GM18511 (cell line): ENCODE measurements at regions not wholly inside any gene's neighbourhood (a gene's known extent, or its start where the extent isn't known, plus 50 kb on each side); places are given as distances from the start of the nearest gene placed in this dataset.
"Not testable (repeated sequence)": the region's sequence is repeated elsewhere in the genome, so short reads cannot be mapped to it uniquely, and the experiment has no call there.

Experiments used
- ATAC-seq: cut with Tn5 transposase; IDR thresholded peaks from one replicate; pipeline ENCODE4 v1.9.1; 2021; ENCODE audit warnings: mild to moderate bottlenecking, moderate library complexity; ENCODE audit not compliant: unreplicated experiment

- peak; percentile 96 for ATAC-seq
Measured at GRCh38 chr3:18237251-18238005, 187.7 kb downstream of the SATB1 start.

- ATAC-seq = no peak
Measured at GRCh38 chr3:18236726-18237125, 188.4 kb downstream of the SATB1 start.

GRCh38 chr3:18234717-18235335 is 190.3 kb downstream of the SATB1 start:
- no peak for ATAC-seq

- no peak for ATAC-seq
Measured at GRCh38 chr3:18233987-18234716, 191.0 kb downstream of the SATB1 start.

GRCh38 chr3:18232317-18232716 is 192.8 kb downstream of the SATB1 start:
- no peak for ATAC-seq

- no peak for ATAC-seq
Measured at GRCh38 chr3:18228060-18228459, 197.1 kb downstream of the SATB1 start.

GRCh38 chr3:18225709-18226108 is 199.4 kb downstream of the SATB1 start:
- no peak for ATAC-seq

GRCh38 chr3:18224426-18224825 is 200.7 kb downstream of the SATB1 start:
- no peak for ATAC-seq

GRCh38 chr3:18223974-18224373 is 201.2 kb downstream of the SATB1 start:
- peak; percentile 38 for ATAC-seq

- ATAC-seq = peak; percentile 98
Measured at GRCh38 chr3:18223571-18223970, 201.6 kb downstream of the SATB1 start.

- ATAC-seq = no peak
Measured at GRCh38 chr3:18222686-18223085, 202.5 kb downstream of the SATB1 start.

GRCh38 chr3:18217507-18218174 is 207.5 kb downstream of the SATB1 start:
- ATAC-seq = peak; percentile 57

- no peak for ATAC-seq
Measured at GRCh38 chr3:18216996-18217395, 208.1 kb downstream of the SATB1 start.

GRCh38 chr3:18215639-18216038 is 209.5 kb downstream of the SATB1 start:
- no peak for ATAC-seq

- ATAC-seq = no peak
Measured at GRCh38 chr3:18211116-18211515, 214.0 kb downstream of the SATB1 start.

- ATAC-seq = no peak
Measured at GRCh38 chr3:18208856-18209255, 216.3 kb downstream of the SATB1 start.

GRCh38 chr3:18208091-18208490 is 217.0 kb downstream of the SATB1 start:
- no peak for ATAC-seq

GRCh38 chr3:18207226-18207625 is 217.9 kb downstream of the SATB1 start:
- ATAC-seq = no peak

- ATAC-seq = not testable (repeated sequence)
Measured at GRCh38 chr3:18205701-18206100, 219.4 kb downstream of the SATB1 start.

- no peak for ATAC-seq
Measured at GRCh38 chr3:18201315-18201714, 223.8 kb downstream of the SATB1 start.

GRCh38 chr3:18199757-18200156 is 225.4 kb downstream of the SATB1 start:
- ATAC-seq = no peak
